Gastroesophageal sphincter (tissue), 4 donors: ENCODE measurements at regions not wholly inside any gene's neighbourhood (a gene's known extent, or its start where the extent isn't known, plus 50 kb on each side); places are given as distances from the start of the nearest gene placed in this dataset.

Experiments used
- ATAC-seq: fragments of 150-250 bp; one replicate; pipeline ENCODE4 v1.9.1; 2016; ENCODE audit warnings: mild to moderate bottlenecking, moderate library complexity
- H3K27ac ChIP-seq, 4 donors: fragments of 200-600 bp; sonication (generic) in 3 of 4; 1 replicate in 3 of 4; 2 replicates in 1 of 4; pipeline ENCODE4 v1.5.1; 2016 to 2019
- H3K27me3 ChIP-seq: fragments of 200-600 bp; sonication (generic); one replicate; pipeline ENCODE4 v1.5.1; 2019
- H3K36me3 ChIP-seq, 2 donors: fragments of 200-600 bp; sonication (generic); one replicate each; pipeline ENCODE4 v1.5.1; 2019; ENCODE audit warnings: control low read depth in 1 of 2
- H3K4me1 ChIP-seq, 3 donors: fragments of 200-600 bp; sonication (generic); 1 replicate in 2 of 3; 2 replicates in 1 of 3; pipeline ENCODE4 v1.5.1; 2016 to 2019; ENCODE audit warnings: control low read depth in 2 of 3
- H3K4me3 ChIP-seq, 2 donors: fragments of 200-600 bp; sonication (generic); one replicate each; pipeline ENCODE4 v1.5.1; 2019; ENCODE audit warnings: mild to moderate bottlenecking in 1 of 2, moderate library complexity in 1 of 2
- H3K9me3 ChIP-seq, 3 donors: fragments of 200-600 bp; sonication (generic); one replicate each; pipeline ENCODE4 v1.5.1; 2017 to 2019; ENCODE audit warnings: control low read depth in 2 of 3
- EP300 ChIP-seq: sonication (generic); formaldehyde crosslinking; IDR thresholded peaks from one replicate; pipeline ENCODE4 v1.6.1; 2017; ENCODE audit warnings: antibody characterized with exemption, mild to moderate bottlenecking
- POLR2A ChIP-seq, 2 donors: fragments of 450-650 bp; IDR thresholded peaks; one replicate each; pipeline ENCODE4 v1.6.1; 2017; ENCODE audit warnings: antibody characterized with exemption in 2 of 2, mild to moderate bottlenecking in 2 of 2, moderate library complexity in 1 of 2
- POLR2AphosphoS5 ChIP-seq: sonication (generic); formaldehyde crosslinking; IDR thresholded peaks from one replicate; pipeline ENCODE4 v1.6.1; 2017; ENCODE audit warnings: antibody characterized with exemption
- WGBS, 2 donors: methylation state at CpG; one replicate each; pipeline ENCODE4 v1.1.5; 2018; ENCODE audit warnings: low coverage in 1 of 2; 5-methylcytosine and 5-hydroxymethylcytosine counted together
- TF ChIP-seq, protein P1 (sequence below), 4 experiments: fragments of 200-600 bp in 2 of 4; fragments of 450-650 bp in 2 of 4; sonication (generic) in 1 of 4; IDR thresholded peaks; one replicate each; pipeline ENCODE4 v1.5.1; 2017 to 2019; ENCODE audit warnings: antibody characterized with exemption in 4 of 4, mild to moderate bottlenecking in 2 of 4, moderate library complexity in 2 of 4

- no peak overlapping the region for H3K4me3 ChIP-seq
- no peaks in the 10 kb centered on the region for H3K27me3 ChIP-seq
- TF ChIP-seq POLR2A (IDR thresholded peaks at IDR 0.05): no peak
- ATAC-seq: no peak
- H3K27ac ChIP-seq: peak overlapping the region in 3 of 4 donors; percentile 36 to 52 (median 40)
- no peaks in the 10 kb centered on the region for H3K36me3 ChIP-seq
- 20 to 21% methylated on average over 1 of the region's 1 CpG for WGBS, 2 donors
- H3K9me3 ChIP-seq: no peaks in the 10 kb centered on the region
- peaks cover 0 to 40% (median 10%) of the 10 kb centered on the region in 3 donors for H3K4me1 ChIP-seq
These were observed 250.4 kb upstream of the RBBP8 start for GRCh38 chr18:22682720-22683119.

- Histone ChIP-seq H3K36me3 (no peaks in the 10 kb centered on the region), H3K4me1 (peaks cover 0 to 37% (median 10%) of the 10 kb centered on the region in 3 donors), H3K9me3 (no peaks in the 10 kb centered on the region), H3K4me3 (peak overlapping the region in 1 of 2 donors; percentile 2), H3K27ac (peak overlapping the region in 3 of 4 donors; percentile 36 to 52 (median 40)), H3K27me3 (no peaks in the 10 kb centered on the region)
- peak; percentile 72 for ATAC-seq
- TF ChIP-seq POLR2AphosphoS5 (no peak), POLR2A (IDR thresholded peaks at IDR 0.05) (no peak), EP300 (no peak)
- 2 to 6% methylated on average over 9 of the region's 9 CpGs for WGBS, 2 donors
These were observed 249.9 kb upstream of the RBBP8 start for GRCh38 chr18:22683196-22683676.

GRCh38 chr18:22683786-22684185 is 249.3 kb upstream of the RBBP8 start:
- peak overlapping the region in 3 of 4 donors; percentile 36 to 52 (median 40) for H3K27ac ChIP-seq
- ATAC-seq: no peak
- 25 to 68% methylated on average over 1 to 2 of the region's 2 CpGs for WGBS, 2 donors

DNA sequence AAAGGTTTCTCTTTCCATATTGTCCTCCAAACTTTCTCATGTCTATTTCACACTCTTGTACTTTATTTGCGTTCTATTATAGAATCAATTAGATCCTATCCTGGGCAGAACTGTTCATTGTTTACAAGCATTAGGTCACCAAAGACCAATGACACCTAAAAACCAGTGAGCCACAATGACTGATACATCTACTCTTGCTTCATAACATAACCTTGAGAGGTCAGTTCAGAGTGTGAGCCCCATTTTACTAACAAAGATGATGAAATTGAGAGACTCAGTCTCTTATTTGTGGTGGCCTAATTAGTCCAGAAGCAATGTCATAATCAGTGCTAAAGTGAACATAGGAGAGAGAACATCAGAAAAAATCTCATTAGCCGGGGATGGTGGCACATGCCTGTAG is 248.9 kb upstream of the RBBP8 start:
- TF ChIP-seq EP300: no peak
- no peak for TF ChIP-seq POLR2A (IDR thresholded peaks at IDR 0.05)
- TF ChIP-seq, protein P1, sequence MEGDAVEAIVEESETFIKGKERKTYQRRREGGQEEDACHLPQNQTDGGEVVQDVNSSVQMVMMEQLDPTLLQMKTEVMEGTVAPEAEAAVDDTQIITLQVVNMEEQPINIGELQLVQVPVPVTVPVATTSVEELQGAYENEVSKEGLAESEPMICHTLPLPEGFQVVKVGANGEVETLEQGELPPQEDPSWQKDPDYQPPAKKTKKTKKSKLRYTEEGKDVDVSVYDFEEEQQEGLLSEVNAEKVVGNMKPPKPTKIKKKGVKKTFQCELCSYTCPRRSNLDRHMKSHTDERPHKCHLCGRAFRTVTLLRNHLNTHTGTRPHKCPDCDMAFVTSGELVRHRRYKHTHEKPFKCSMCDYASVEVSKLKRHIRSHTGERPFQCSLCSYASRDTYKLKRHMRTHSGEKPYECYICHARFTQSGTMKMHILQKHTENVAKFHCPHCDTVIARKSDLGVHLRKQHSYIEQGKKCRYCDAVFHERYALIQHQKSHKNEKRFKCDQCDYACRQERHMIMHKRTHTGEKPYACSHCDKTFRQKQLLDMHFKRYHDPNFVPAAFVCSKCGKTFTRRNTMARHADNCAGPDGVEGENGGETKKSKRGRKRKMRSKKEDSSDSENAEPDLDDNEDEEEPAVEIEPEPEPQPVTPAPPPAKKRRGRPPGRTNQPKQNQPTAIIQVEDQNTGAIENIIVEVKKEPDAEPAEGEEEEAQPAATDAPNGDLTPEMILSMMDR (IDR thresholded peaks at IDR 0.05): no peak
- no peak for TF ChIP-seq POLR2AphosphoS5
- no peaks in the 10 kb centered on the region for H3K9me3 ChIP-seq
- H3K4me3 ChIP-seq: no peak overlapping the region
- no peaks in the 10 kb centered on the region for H3K27me3 ChIP-seq
- WGBS, 2 donors: 88 to 93% methylated on average over 2 of the region's 2 CpGs
- no peak overlapping the region for H3K27ac ChIP-seq
- no peak for ATAC-seq
- no peaks in the 10 kb centered on the region for H3K36me3 ChIP-seq
- H3K4me1 ChIP-seq: peaks cover 0 to 29% (median 10%) of the 10 kb centered on the region in 3 donors

More at GRCh38 chr18:22683786-22684185, 249.3 kb upstream of the RBBP8 start:
- H3K4me1 ChIP-seq: peaks cover 0 to 31% (median 10%) of the 10 kb centered on the region in 3 donors
- no peaks in the 10 kb centered on the region for H3K9me3 ChIP-seq
- H3K4me3 ChIP-seq: no peak overlapping the region
- no peaks in the 10 kb centered on the region for H3K36me3 ChIP-seq
- H3K27me3 ChIP-seq: no peaks in the 10 kb centered on the region
- no peak for TF ChIP-seq POLR2A (IDR thresholded peaks at IDR 0.05)
- no peak for TF ChIP-seq POLR2AphosphoS5
- TF ChIP-seq EP300: no peak
- TF ChIP-seq, protein P1 (IDR thresholded peaks at IDR 0.05): no peak

- H3K27ac ChIP-seq: no peak overlapping the region
- no peaks in the 10 kb centered on the region for H3K36me3 ChIP-seq
- H3K4me1 ChIP-seq: peaks cover 0 to 29% (median 10%) of the 10 kb centered on the region in 3 donors
- WGBS, 2 donors: 100% methylated on average over 1 of the region's 2 CpGs; no CpG with 5 or more reads in 1 of the 2 donors
- no peaks in the 10 kb centered on the region for H3K27me3 ChIP-seq
- TF ChIP-seq EP300 (no peak), POLR2A (IDR thresholded peaks at IDR 0.05) (no peak), POLR2AphosphoS5 (no peak)
- TF ChIP-seq, protein P1 (IDR thresholded peaks at IDR 0.05): no peak
- no peak for ATAC-seq
- no peak overlapping the region for H3K4me3 ChIP-seq
- H3K9me3 ChIP-seq: no peaks in the 10 kb centered on the region
These were observed 247.3 kb upstream of the RBBP8 start for GRCh38 chr18:22685788-22686187.
